ENCODE measurements at regions not wholly inside any gene's neighbourhood (a gene's known extent, or its start where the extent isn't known, plus 50 kb on each side); places are given as distances from the start of the nearest gene placed in this dataset.

GRCh38 chr12:61667676-61668075 lies 592.5 kb upstream of the USP15 start:
- Histone ChIP-seq H2AFZ (ENCODE audit: control insufficient read depth, low read length) (no peak overlapping the region), H4K20me1 (ENCODE audit: control insufficient read depth, extremely low read depth, insufficient read depth, low read length) (no peaks in the 10 kb centered on the region), H3K27me3 (ENCODE audit: control insufficient read depth, extremely low read depth, insufficient read depth, low read length) (no peaks in the 10 kb centered on the region), H3K4me2 (ENCODE audit: control insufficient read depth, extremely low read depth, insufficient read depth, low read depth, low read length) (no peak overlapping the region), H3K36me3 (ENCODE audit: control insufficient read depth in 2 of 2, extremely low read depth in 1 of 2, insufficient read depth in 2 of 2, low read length in 2 of 2) (no peaks in the 10 kb centered on the region), H3K9me3 (ENCODE audit: control insufficient read depth, low read depth, low read length) (no peaks in the 10 kb centered on the region), H3K4me3 (ENCODE audit: control insufficient read depth in 2 of 3, extremely low read depth in 1 of 3, insufficient read depth in 2 of 3, low read depth in 1 of 3, low read length in 3 of 3) (no peak overlapping the region), H3K79me2 (ENCODE audit: control insufficient read depth, insufficient read depth, low read length) (no peaks in the 10 kb centered on the region), H3K4me1 (ENCODE audit: control insufficient read depth, extremely low read depth, insufficient read depth, low read length) (no peaks in the 10 kb centered on the region), H3K27ac (ENCODE audit: control insufficient read depth, insufficient read depth, low read length) (no peak overlapping the region), H3K9me1 (ENCODE audit: control insufficient read depth, extremely low read depth, insufficient read depth, low read length) (no peaks in the 10 kb centered on the region), H3K9ac (ENCODE audit: control insufficient read depth, extremely low read depth, insufficient read depth, low read length) (no peak overlapping the region)
- TF ChIP-seq EZH2 (IDR thresholded peaks at IDR 0.05; ENCODE audit: low read length) = no peak
- FAIRE-seq (no peak), DNase-seq (ENCODE audit: low read depth, low spot score) (no peak)
- dilution Hi-C loops (cut with MboI; ENCODE audit: extremely low pct_ligation_motif_present, low sequenced_read_pairs) = no loop called here

GRCh38 chr12:61676520-61676919 lies 583.7 kb upstream of the USP15 start:
- FAIRE-seq (no peak), DNase-seq (ENCODE audit: low read depth, low spot score) (no peak)
- Histone ChIP-seq H2AFZ (ENCODE audit: control insufficient read depth, low read length) (no peak overlapping the region), H3K27ac (ENCODE audit: control insufficient read depth, insufficient read depth, low read length) (no peak overlapping the region), H3K79me2 (ENCODE audit: control insufficient read depth, insufficient read depth, low read length) (no peaks in the 10 kb centered on the region), H3K4me2 (ENCODE audit: control insufficient read depth, extremely low read depth, insufficient read depth, low read depth, low read length) (no peak overlapping the region), H3K9ac (ENCODE audit: control insufficient read depth, extremely low read depth, insufficient read depth, low read length) (no peak overlapping the region), H3K9me1 (ENCODE audit: control insufficient read depth, extremely low read depth, insufficient read depth, low read length) (no peaks in the 10 kb centered on the region), H3K4me3 (ENCODE audit: control insufficient read depth in 2 of 3, extremely low read depth in 1 of 3, insufficient read depth in 2 of 3, low read depth in 1 of 3, low read length in 3 of 3) (no peak overlapping the region), H3K4me1 (ENCODE audit: control insufficient read depth, extremely low read depth, insufficient read depth, low read length) (no peaks in the 10 kb centered on the region), H4K20me1 (ENCODE audit: control insufficient read depth, extremely low read depth, insufficient read depth, low read length) (no peaks in the 10 kb centered on the region), H3K36me3 (ENCODE audit: control insufficient read depth in 2 of 2, extremely low read depth in 1 of 2, insufficient read depth in 2 of 2, low read length in 2 of 2) (no peaks in the 10 kb centered on the region), H3K9me3 (ENCODE audit: control insufficient read depth, low read depth, low read length) (no peaks in the 10 kb centered on the region), H3K27me3 (ENCODE audit: control insufficient read depth, extremely low read depth, insufficient read depth, low read length) (no peaks in the 10 kb centered on the region)
- dilution Hi-C loops (cut with MboI; ENCODE audit: extremely low pct_ligation_motif_present, low sequenced_read_pairs) = no loop called here
- TF ChIP-seq CTCF (optimal IDR thresholded peaks at IDR 0.05 in 1 of 3, IDR thresholded peaks at IDR 0.05 in 1 of 3, conservative IDR thresholded peaks at IDR 0.05 in 1 of 3; ENCODE audit: extremely low read depth in 1 of 3, insufficient read depth in 2 of 3, low read length in 3 of 3) (no peak), EZH2 (IDR thresholded peaks at IDR 0.05; ENCODE audit: low read length) (no peak)

GRCh38 chr12:61687407-61687806 lies 572.8 kb upstream of the USP15 start:
- TF ChIP-seq EZH2 (IDR thresholded peaks at IDR 0.05; ENCODE audit: low read length) (no peak), CTCF (optimal IDR thresholded peaks at IDR 0.05 in 1 of 3, IDR thresholded peaks at IDR 0.05 in 1 of 3, conservative IDR thresholded peaks at IDR 0.05 in 1 of 3; ENCODE audit: extremely low read depth in 1 of 3, insufficient read depth in 2 of 3, low read length in 3 of 3) (no peak)
- no peaks in the 10 kb centered on the region for H3K27me3 ChIP-seq (ENCODE audit: control insufficient read depth, extremely low read depth, insufficient read depth, low read length)
- DNase-seq (ENCODE audit: low read depth, low spot score) (no peak), FAIRE-seq (no peak)
- no peak overlapping the region for H2AFZ ChIP-seq (ENCODE audit: control insufficient read depth, low read length)
- no peaks in the 10 kb centered on the region for H3K4me1 ChIP-seq (ENCODE audit: control insufficient read depth, extremely low read depth, insufficient read depth, low read length)
- dilution Hi-C loops (cut with MboI; ENCODE audit: extremely low pct_ligation_motif_present, low sequenced_read_pairs) = no loop called here
- no peaks in the 10 kb centered on the region for H3K79me2 ChIP-seq (ENCODE audit: control insufficient read depth, insufficient read depth, low read length)
- H4K20me1 ChIP-seq (ENCODE audit: control insufficient read depth, extremely low read depth, insufficient read depth, low read length) = no peaks in the 10 kb centered on the region
- H3K36me3 ChIP-seq (ENCODE audit: control insufficient read depth in 2 of 2, extremely low read depth in 1 of 2, insufficient read depth in 2 of 2, low read length in 2 of 2) = no peaks in the 10 kb centered on the region
- H3K4me2 ChIP-seq (ENCODE audit: control insufficient read depth, extremely low read depth, insufficient read depth, low read depth, low read length) = no peak overlapping the region
- no peaks in the 10 kb centered on the region for H3K9me3 ChIP-seq (ENCODE audit: control insufficient read depth, low read depth, low read length)
- no peak overlapping the region for H3K4me3 ChIP-seq (ENCODE audit: control insufficient read depth in 2 of 3, extremely low read depth in 1 of 3, insufficient read depth in 2 of 3, low read depth in 1 of 3, low read length in 3 of 3)
- no peak overlapping the region for H3K9ac ChIP-seq (ENCODE audit: control insufficient read depth, extremely low read depth, insufficient read depth, low read length)
- no peak overlapping the region for H3K27ac ChIP-seq (ENCODE audit: control insufficient read depth, insufficient read depth, low read length)
- H3K9me1 ChIP-seq (ENCODE audit: control insufficient read depth, extremely low read depth, insufficient read depth, low read length) = no peaks in the 10 kb centered on the region
